Activated naive CD4-positive, alpha-beta T cell treated with Interleukin-2 at 50 U/mL for 16 hours (primary cell): ENCODE measurements at regions not wholly inside any gene's neighbourhood (a gene's known extent, or its start where the extent isn't known, plus 50 kb on each side); places are given as distances from the start of the nearest gene placed in this dataset.

ENCODE experiments used
- DNase-seq: peaks from one replicate; pipeline ENCODE4 v3.0.0-alpha.2; 2020

- DNase-seq, result no peak
Observed at GRCh38 chr7:142313528-142313927, 55.7 kb upstream of the PRSS58 start.

GRCh38 chr7:142311876-142312275 is 54.0 kb upstream of the PRSS58 start:
- DNase-seq, result no peak

- DNase-seq, result no peak
Observed at GRCh38 chr7:142308918-142309317, 51.1 kb upstream of the PRSS58 start.

GRCh38 chr7:142308326-142308725 is 50.5 kb upstream of the PRSS58 start:
- no peak for DNase-seq
